ENCODE measurements at regions not wholly inside any gene's neighbourhood (a gene's known extent, or its start where the extent isn't known, plus 50 kb on each side); places are given as distances from the start of the nearest gene placed in this dataset.
"Not testable (repeated sequence)": the region's sequence is repeated elsewhere in the genome, so short reads cannot be mapped to it uniquely, and the experiment has no call there.

DNA sequence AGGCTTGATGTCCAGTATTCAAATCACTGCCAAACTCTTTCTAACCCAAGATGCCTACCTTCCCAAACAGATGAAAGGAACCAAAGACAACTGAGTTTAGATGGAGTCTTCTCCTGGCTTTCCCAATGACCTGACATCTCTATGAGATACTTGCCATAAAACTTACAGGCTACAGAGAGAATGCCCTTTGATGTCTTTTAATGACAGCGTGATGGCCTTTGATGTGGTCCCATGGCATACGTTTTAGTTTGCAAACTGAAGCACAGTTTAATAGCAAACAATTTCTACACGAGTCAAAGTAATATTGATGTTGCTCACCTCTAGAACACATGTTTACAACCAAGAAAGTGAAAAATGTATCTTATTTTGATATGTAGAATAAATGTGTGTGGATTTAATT lies 73.2 kb downstream of the ZIC4 start:
- DNase-seq (ENCODE audit: low read depth), result no peak

DNA sequence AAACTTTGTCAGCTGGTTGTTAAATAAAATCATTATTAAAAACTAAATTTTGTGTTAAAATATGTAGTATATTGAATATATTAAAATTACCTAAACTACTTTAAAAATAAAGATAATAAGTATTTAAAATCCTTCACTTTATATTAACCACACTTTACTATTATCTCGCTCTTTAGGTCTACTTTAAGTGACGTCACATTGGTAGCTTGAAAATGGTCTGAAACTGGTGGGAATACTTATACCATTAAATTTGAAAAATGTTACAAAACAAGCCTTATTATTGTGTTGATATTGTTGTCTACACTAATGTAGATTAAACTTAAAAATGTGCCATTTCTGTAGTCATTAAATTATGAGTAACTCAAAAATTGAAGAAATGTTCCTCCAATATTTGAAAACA lies 77.6 kb downstream of the ZIC4 start:
- DNase-seq (ENCODE audit: low read depth), result no peak

DNA sequence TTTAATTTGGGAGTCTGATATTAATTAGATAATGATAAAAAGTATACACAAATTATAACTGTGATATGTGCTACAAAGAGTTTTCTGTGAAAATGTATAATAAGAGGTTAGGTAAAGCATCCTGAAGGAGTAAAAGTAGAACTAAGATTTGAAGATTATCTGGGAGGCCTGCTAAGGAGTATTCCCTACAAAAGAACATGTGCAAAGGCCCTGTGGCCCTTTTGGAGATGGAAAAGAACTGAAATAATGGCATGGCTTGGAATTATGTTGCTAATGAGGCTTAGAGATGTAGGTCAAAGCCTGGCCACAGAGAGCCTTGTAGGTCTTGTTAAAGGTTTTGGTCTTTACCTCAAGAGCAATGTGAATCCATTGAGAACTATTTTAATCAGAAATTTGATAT lies 82.0 kb downstream of the ZIC4 start:
- DNase-seq (ENCODE audit: low read depth), result no peak

DNA sequence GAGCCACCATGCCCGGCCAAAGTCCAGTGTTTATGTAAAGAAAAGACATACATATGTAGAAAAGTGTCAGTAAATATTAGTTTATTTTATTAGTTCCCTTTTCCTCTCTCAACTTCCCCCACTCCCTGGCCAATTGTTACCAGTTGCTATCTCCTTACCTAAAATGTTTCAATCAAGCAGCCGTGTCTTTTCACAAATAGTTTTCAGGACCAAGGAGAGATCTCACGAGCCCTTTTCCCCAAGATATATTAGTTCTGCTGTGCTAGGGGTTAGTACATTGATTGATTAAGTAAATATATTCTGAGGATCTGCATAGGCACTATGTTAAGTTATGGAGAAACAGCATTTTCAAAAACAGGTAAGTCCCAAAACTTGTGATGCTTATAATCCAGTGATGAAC lies 87.4 kb downstream of the ZIC4 start:
- DNase-seq (ENCODE audit: low read depth), result no peak

DNA sequence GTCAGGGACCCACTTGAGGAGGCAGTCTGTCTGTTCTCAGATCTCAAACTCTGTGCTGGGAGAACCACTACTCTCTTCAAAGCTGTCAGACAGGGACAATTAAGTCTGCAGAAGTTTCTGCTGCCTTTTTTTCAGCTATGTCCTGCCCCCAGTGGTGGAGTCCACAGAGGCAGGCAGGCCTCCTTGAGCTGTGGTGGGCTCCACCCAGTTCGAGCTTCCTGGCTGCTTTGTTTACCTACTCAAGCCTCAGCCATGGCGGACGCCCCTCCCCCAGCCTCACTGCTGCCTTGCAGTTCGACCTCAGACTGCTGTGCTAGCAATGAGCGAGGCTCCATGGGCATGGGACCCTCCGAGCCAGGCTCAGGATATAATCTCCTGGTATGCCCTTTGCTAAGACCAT lies 89.3 kb downstream of the ZIC4 start:
- DNase-seq (ENCODE audit: low read depth), result not testable (repeated sequence)

DNA sequence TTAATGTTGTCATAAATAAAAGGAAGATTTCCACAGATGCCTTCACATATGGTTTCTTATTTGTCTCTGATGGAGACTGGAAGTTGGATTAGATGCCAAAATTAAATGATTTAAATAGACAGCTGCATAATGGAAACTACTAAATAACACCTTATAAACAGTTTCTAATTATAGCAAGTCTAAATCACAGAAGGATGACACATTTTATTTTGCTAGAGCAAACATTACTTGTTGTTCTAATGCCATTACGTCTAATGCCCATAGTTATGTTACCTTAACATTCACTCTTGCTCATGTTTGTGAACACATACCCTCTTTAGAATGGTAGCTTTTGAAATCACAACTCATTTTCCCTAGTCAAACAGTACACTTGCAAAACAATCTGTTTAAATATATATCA lies 92.8 kb downstream of the ZIC4 start:
- DNase-seq (ENCODE audit: low read depth), result no peak

DNA sequence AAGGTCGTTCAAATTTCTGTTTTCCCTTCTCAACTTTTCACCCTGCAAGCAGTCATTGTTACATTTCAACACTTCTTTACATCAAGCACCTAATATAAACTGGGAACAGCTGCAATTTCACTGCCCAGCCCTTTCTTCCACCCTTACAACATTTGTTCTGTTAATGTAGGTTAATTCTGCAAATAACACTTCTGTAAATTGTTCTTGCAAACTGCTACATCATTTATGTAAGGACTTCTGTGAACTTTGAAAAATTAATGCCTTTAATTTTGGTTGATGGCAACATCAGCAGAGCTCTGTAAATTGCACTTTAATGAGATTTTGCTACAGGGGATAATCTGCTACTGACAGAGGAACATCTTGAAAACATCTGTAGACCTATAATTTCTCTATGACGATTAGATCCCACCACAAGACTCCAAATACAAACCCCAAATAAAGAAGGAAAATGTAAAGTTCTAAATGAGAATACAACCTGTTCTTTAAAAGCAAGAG lies 93.5 kb downstream of the ZIC4 start:
- DNase-seq (ENCODE audit: low read depth), result no peak

DNA sequence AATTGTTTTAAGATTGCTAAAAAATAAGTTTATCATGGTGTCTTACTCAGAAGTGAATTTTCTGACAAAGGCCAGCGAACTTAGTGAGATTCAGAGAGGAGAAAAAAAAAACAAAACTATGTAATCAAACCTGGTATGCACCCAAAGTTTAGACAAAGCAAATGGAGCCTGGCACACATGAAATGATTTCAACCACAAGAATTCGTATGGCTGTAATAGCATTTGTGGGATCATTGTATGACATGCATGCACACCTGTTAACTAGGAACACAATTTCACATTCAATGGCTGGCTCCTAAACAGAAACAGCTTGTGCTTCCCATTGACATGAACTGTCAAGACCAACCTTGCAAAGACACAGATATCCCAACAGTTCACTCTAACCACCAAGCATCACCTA lies 94.6 kb downstream of the ZIC4 start:
- no peak for DNase-seq (ENCODE audit: low read depth)

DNA sequence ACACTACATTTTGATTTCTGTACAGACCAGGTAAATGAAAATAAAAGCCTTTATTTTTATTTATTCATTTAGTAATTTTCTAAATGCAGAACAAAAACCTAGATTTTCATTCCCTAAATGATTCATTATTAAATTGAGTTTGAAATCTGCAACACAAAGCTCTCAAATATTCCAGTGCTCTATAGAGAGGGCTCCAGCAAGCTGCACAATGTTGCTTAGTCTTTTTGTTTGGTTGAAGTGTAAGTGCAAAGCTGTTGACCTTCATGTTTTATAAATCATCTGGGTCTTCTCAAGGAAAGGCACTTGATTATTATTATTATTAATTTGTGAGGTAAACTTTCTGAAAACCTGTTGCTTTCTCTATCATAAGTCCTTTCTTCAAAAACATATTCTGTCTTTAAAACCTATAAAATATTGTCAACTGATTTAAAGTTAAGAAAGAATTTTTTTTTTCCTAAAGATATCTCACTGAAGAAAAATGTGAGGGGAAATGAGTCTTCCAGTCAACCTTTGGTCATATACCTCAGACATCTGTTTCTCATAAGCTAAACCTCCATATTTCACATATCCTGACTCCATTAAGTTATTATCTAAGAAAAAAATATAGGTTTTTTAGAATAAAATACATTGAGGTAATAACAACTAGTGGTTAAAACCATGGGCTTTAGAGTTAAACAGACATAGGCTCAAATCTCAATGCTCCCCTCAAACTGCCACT lies 100.7 kb downstream of the ZIC4 start:
- DNase-seq (ENCODE audit: low read depth), result no peak

DNA sequence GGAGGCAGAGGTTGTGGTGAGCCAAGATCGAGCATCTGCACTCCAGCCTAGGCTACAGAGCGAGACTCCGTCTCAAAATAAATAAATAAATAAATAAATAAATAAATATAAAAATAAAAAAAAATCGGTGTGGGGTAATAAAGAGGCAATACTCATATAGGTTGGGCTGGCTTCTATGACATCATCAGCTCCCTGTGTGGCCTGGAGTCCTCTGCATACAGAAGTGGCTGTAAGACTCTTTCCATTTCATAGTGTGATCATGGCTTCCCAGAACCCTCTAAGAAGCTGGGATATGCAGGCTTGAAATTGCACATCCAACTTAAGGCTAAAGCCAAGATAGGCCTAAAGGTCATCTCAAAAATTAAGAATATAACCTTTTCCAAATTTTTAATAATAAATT lies 101.6 kb downstream of the ZIC4 start:
- DNase-seq (ENCODE audit: low read depth), result no peak

DNA sequence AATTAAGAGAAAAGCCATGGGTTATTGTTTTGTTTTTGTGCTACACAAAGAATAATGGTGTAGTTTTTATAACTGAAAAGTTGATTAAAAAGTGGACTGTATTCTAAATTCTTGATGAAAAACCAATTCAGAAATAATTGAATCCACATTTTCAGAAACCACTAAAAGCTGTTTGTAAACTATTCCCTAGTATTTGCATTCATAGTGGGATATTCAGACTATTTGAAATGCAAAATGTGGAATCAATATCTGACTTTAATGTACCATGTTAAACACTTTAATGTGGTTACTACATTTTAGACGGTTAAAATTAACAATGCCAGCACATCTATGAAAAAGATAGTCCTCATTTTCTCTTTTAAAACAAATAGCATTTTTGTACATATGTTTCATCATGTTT lies 104.6 kb downstream of the ZIC4 start:
- no peak for DNase-seq (ENCODE audit: low read depth)

DNA sequence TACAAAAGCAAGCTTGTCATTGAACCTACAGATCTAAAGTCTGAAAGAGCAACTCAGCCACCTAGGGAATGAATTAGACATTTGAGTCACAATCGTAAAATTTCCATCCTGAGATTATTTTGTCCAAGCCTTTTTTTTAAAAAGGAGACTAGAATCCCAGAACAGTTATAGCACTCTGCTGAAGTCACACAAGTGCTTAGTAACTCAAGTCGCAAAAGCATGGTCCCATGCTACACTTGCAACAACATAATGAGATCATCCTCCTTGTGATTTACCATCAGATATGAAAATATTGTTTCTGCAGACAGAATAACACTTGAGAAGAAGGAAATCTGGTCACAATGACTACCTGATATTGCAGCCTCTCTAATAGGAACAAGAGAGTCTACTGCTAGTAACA lies 106.7 kb downstream of the ZIC4 start:
- DNase-seq (ENCODE audit: low read depth), result no peak

DNA sequence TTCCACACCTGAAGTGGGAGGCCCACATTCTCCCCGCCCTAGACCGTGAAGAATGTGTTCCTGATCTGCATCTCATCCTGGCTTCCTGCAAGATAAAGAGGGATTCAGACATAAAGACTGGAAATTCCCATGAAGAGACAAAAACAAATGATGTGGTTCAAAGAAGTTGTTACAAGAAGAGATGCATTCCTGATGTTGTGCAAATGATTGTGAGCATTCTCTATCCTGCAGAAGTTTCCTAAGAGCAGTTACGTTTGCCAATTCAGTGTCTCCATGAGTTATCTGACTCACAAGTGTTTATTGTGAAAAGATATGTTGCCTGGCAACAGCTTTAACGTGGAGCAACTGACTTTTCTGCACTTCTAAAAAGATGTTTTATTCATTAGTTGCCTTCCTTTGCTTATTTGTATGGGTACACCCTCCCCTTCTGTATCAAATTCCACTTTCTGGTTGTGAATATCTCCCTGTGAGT lies 107.8 kb downstream of the ZIC4 start:
- no peak for DNase-seq (ENCODE audit: low read depth)

DNA sequence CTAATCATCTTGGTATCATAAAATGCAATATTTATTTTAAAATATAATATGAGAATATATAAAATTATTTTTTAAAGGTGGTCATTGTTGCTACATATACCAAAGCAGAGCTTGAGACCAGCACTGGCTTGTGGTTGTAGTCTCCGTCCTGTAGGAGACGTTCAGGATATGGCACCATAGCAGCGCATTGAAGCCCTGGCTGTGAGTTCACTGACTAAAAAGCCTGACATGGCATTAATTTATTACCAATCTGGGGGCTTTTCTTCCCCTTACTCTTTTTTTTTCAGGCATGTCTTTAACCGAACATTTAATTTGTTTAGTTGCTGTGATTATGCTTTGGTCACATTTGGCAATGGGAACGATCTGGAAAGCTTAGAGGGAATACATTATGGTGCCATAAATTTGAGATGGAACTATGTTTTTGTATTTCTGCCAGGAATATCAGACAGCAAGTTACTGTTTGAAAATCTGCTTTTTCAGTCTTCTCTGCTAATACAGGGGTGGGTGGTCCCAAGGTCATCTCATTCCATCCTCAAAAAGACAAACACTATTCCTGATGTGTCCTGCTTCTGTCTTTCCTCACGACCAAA lies 108.5 kb downstream of the ZIC4 start:
- no peak for DNase-seq (ENCODE audit: low read depth)

DNA sequence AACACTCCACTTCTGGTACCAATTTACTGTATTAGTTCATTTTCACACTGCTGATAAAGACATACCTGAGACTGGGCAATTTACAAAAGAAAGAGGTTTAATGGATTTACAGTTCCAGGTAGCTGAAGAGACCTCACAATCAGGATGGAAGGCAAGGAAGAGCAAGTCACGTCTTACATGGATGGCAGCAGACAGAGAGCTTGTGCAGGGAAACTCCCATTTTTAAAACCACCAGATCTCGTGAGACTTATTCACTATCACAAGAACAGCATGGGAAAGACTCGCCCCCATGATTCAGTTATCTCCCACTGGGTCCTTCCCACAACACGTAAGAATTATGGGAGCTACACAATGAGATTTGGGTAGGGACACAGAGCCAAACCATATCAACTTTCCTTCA lies 119.0 kb downstream of the ZIC4 start:
- DNase-seq (ENCODE audit: low read depth), result not testable (repeated sequence)

DNA sequence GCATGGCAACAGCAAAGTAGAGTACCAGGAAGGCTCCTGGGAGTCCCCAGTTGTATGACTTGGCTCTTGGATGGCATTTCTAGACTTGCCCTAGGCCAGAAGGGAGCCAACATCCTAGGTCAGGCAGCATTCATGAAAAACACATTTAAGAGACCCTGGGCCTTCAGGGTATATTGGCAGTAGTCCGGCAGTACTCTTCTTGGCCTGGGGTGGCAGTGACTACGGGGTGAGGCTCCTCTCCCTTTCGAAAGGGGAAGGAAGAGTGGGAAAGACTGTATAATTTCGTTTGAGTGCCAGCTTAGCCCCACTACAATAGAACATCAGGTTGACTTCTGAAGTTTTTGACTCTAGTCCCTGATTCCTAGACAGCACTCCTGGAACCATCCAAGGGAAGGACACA lies 136.4 kb downstream of the ZIC4 start:
- no peak for DNase-seq (ENCODE audit: low read depth)

DNA sequence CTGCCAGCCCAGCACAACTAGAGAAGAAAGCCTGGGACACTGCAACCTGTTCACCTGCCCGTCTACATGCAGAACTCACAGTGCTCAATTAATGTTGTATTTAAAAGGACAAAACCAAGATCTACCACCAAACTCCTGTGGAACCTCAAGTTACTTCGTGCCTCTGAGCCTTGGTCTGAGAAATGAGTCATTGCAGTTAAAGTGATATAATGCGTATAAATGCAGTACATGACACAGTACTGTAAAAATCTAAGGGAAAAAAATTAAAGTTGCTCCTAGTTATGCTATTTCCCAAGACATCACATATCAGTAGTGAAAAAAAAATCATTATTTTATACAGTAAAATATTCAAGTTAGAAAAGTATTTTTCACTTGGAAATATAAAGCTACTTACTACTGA lies 138.9 kb downstream of the ZIC4 start:
- DNase-seq (ENCODE audit: low read depth), result no peak

DNA sequence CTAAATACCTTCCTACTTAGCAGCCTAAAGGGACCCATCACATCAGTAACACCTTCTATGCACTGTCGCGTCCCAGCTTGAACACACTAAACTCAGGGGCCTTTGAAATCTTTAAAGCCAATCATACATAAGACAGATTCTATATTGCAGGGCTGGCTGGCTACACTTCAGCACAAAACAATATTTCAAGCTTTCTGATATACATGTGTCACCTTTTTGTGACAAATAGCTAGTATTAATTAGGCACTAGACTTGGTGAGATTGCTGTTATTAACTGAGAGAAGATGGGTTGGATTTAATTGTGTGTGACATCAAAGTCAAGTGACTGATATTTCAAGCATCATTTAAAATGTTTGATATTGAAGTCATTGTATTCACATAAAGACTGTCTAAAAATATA lies 148.4 kb downstream of the ZIC4 start:
- no peak for DNase-seq (ENCODE audit: low read depth)

DNA sequence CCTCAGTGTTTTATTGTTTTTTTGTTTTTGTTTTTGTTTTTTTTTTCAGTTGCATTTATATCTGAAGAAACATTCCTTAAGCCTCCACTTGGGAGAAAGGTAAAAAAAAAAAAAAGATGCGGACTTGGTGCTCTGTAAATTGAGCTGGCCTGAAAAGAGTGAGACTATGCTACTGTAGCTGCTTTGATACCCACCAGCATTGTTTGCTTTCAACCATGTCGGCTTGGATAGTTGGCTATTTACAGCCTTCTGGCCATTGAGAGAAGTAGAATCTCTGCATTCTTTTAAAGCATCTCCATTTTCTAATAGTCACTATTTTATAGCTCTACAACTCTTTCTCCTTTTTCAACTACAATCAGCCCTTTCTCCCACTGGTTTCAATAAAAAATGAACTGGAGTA lies 149.6 kb downstream of the ZIC4 start:
- DNase-seq (ENCODE audit: low read depth), result no peak

DNA sequence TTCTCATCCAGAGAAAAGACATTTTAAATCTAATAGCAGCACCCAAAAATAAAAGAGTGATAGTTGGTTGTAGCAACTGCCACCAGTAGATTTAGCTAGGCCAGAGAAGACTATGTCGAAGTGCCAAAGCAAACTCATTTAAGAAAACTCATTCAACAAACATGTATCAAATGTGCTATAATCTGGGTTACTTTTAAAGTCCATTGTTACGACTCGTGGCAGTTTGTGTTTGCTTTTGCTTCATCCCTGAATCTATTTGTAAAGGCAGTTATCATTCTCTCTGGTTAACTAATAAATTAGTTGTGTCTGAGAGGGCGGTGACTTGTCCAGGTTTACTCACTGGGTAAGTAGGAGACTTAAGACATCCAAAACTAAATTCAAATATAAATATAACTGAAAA lies 159.4 kb downstream of the ZIC4 start:
- DNase-seq (ENCODE audit: low read depth), result no peak

DNA sequence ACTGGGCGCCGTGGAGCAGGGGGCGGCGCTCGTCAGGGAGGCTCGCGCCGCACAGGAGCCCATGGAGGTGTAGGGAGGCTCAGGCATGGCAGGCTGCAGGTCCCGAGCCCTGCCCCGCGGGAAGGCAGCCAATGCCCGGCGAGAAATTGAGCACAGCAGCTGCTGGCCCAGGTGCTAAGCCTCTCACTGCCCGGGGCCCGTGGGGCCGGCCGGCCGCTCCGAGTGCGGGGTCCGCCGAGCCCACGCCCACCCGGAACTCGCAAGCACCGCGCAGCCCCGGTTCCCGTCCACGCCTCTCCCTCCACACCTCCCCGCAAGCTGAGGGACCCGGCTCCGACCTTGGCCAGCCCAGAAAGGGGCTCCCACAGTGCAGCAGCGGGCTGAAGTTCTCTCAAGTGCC lies 160.7 kb downstream of the ZIC4 start:
- not testable (repeated sequence) for DNase-seq (ENCODE audit: low read depth)

DNA sequence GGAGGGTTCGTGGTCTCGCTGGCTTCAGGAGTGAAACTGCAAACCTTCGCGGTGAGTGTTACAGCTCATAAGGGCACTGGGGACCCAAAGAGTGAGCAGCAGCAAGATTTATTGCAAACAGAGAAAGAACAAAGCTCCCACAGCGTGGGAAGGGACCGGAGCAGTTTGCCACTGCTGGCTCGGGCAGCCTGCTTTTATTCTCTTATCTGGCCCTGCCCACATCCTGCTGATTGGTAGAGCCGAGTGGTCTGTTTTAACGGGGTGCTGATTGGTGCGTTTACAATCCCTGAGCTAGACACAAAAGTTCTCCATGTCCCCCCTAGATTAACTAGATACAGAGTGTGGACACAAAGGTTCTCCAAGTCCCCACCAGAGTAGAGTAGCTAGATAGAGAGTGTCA lies 161.3 kb downstream of the ZIC4 start:
- DNase-seq (ENCODE audit: low read depth), result not testable (repeated sequence)

DNA sequence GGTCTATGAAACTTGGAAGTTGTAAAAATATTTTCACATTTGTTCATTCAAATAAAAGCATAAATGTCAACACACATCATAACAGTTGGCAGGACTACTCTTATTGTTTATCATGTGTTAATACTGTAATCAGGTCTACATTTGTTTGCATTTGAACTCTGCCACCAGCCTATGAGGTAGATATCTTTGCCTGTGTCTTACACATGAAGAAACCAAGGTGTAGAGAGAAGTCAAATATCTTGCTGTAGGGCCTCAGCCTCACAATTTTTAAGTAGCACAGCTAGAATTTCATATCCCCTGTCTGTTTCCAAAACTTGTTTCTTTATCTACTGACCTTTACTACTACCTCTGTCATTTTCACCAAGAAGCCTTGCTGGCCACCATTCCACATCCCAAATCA lies 161.9 kb downstream of the ZIC4 start:
- no peak for DNase-seq (ENCODE audit: low read depth)

DNA sequence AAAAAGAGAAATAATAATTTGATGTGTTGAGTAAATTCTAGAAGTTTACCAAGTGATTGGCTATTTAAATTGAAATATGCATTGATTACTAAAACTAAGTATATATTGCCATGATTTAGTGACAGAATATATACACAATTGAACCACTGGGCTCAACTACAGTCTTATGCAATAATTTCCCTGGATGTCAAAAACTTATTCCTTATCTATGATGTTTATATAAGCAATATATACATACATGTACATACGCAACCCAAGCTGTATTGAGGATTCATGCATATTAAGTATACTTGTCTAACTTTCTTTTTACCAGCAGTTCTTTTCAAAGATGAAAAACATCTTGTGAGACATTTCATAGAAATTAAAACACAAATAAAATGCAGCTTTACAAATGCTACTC lies 165.8 kb downstream of the ZIC4 start:
- no peak for DNase-seq (ENCODE audit: low read depth)

Data from CMK (cell line).